HepG2 (cell line): ENCODE measurements at regions not wholly inside any gene's neighbourhood (a gene's known extent, or its start where the extent isn't known, plus 50 kb on each side); places are given as distances from the start of the nearest gene placed in this dataset.

Experiments
- ATAC-seq: fragments of 200-7000 bp; cut with Tn5 transposase; 3 replicates; pipeline ENCODE4 v1.9.1; 2020; ENCODE audit warnings: mild to moderate bottlenecking, moderate library complexity
- BruUV-seq: library from RNA; stranded (reverse); fragments of 400-500 nt; replicated peaks from 2 replicates; lab custom pipeline; 2021; lab: Mats Ljungman, UMichigan
- CTCF ChIA-PET: fragments of 300-600 bp; formaldehyde crosslinking; extraction: SDS; loops from one replicate; lab custom pipeline; 2021; ENCODE audit warnings: low total read pairs, inconsistent platforms, low intra/inter-chr PET ratio; lab: Yijun Ruan, JAX
- POLR2A ChIA-PET: fragments of 350-600 bp; sonication (Branson Sonifier 250); formaldehyde crosslinking; loops from one replicate; lab custom pipeline; 2020; ENCODE audit warnings: antibody characterized with exemption, inconsistent platforms; lab: Yijun Ruan, JAX
- DNase-seq: peaks from one replicate; pipeline ENCODE4 v3.0.0-alpha.2; 2015; ENCODE audit warnings: low spot score
- FAIRE-seq: peaks from 3 replicates; lab custom pipeline; 2011; peaks lifted over from hg19 to GRCh38; lab: Jason Lieb, UNC
- H2AFZ ChIP-seq: one replicate; pipeline ENCODE4 v1.6.1; 2011; ENCODE audit warnings: low read length, inconsistent platforms
- H3K27ac ChIP-seq: fragments of 300-600 bp; 3 replicates; pipeline ENCODE4 v1.8.0; 2011; ENCODE audit warnings: mixed run types, mild to moderate bottlenecking, mixed read lengths, low read length, inconsistent platforms; ENCODE audit not compliant: insufficient read depth; ENCODE audit errors: extremely low read length
- H3K27me3 ChIP-seq, 2 experiments: fragments of 200-600 bp in 1 of 2; 2 replicates in 1 of 2; 3 replicates in 1 of 2; pipeline versions ENCODE4 v1.6.0 to v1.8.0; 2011; ENCODE audit warnings: low read length in 2 of 2, mild to moderate bottlenecking in 2 of 2, moderate library complexity in 2 of 2, inconsistent platforms in 1 of 2; ENCODE audit not compliant: insufficient read depth in 2 of 2, control insufficient read depth in 1 of 2
- H3K36me3 ChIP-seq, 2 experiments: fragments of 200-600 bp in 1 of 2; replicated peaks in 1 of 2; 2 replicates in 1 of 2; 3 replicates in 1 of 2; pipeline versions ENCODE4 v1.5.1 to v1.8.0; 2011; ENCODE audit warnings: low read length in 2 of 2, inconsistent platforms in 1 of 2; ENCODE audit not compliant: insufficient read depth in 2 of 2, control insufficient read depth in 1 of 2
- H3K4me1 ChIP-seq: 2 replicates; pipeline ENCODE4 v1.5.1; 2012; ENCODE audit warnings: low read length, inconsistent platforms; ENCODE audit not compliant: insufficient read depth
- H3K4me2 ChIP-seq: 2 replicates; pipeline ENCODE4 v1.6.0; 2011; ENCODE audit warnings: low read depth, low read length, inconsistent platforms
- H3K4me3 ChIP-seq, 3 experiments: fragments of 200-600 bp in 1 of 3; sonication (generic), shearing (Covaris generic) in 1 of 3; replicated peaks in 1 of 3; 2 replicates each; pipeline ENCODE4 v1.5.1; 2011 to 2016; ENCODE audit warnings: low read length in 3 of 3, inconsistent platforms in 2 of 3, low read depth in 2 of 3, mild to moderate bottlenecking in 2 of 3, control low read depth in 1 of 3, mixed read lengths in 1 of 3; ENCODE audit not compliant: insufficient read depth in 1 of 3
- H3K79me2 ChIP-seq: one replicate; pipeline ENCODE4 v1.6.1; 2011; ENCODE audit warnings: low read length, inconsistent platforms; ENCODE audit not compliant: insufficient read depth
- H3K9ac ChIP-seq: 2 replicates; pipeline ENCODE4 v1.6.0; 2011; ENCODE audit warnings: mild to moderate bottlenecking, low read depth, low read length, inconsistent platforms; ENCODE audit not compliant: insufficient read depth
- H3K9me3 ChIP-seq: 2 replicates; pipeline ENCODE4 v1.5.1; 2012; ENCODE audit warnings: mild to moderate bottlenecking, low read length
- H4K20me1 ChIP-seq: 2 replicates; pipeline ENCODE4 v1.6.0; 2011; ENCODE audit warnings: inconsistent platforms, mild to moderate bottlenecking, low read length, moderate library complexity; ENCODE audit not compliant: insufficient read depth
- ARID5B ChIP-seq: IDR thresholded peaks from 2 replicates; pipeline ENCODE4 v1.4.0; 2020; ENCODE audit warnings: mild to moderate bottlenecking, missing genetic modification reagents
- FUBP1 ChIP-seq: sonication (generic); formaldehyde crosslinking; IDR thresholded peaks from 2 replicates; pipeline ENCODE4 v1.5.1; 2020; ENCODE audit warnings: missing genetic modification reagents, mild to moderate bottlenecking, borderline replicate concordance
- HMG20A ChIP-seq: IDR thresholded peaks from 2 replicates; pipeline ENCODE4 v1.6.1; 2016; ENCODE audit warnings: borderline replicate concordance
- IRX3 ChIP-seq: sonication (generic); formaldehyde crosslinking; IDR thresholded peaks from 2 replicates; pipeline ENCODE4 v1.8.1; 2023; ENCODE audit warnings: mild to moderate bottlenecking, low read depth, missing genetic modification reagents, borderline replicate concordance
- KAT7 ChIP-seq: IDR thresholded peaks from 2 replicates; pipeline ENCODE4 v1.6.1; 2018; ENCODE audit warnings: borderline replicate concordance, missing compliant biosample characterization
- NFYB ChIP-seq: sonication (generic); formaldehyde crosslinking; IDR thresholded peaks from 2 replicates; pipeline ENCODE4 v1.4.0; 2020; ENCODE audit warnings: missing genetic modification reagents
- RXRB ChIP-seq: IDR thresholded peaks from 2 replicates; pipeline ENCODE4 v1.6.1; 2016; ENCODE audit warnings: borderline replicate concordance, missing genetic modification reagents, missing compliant biosample characterization
- SALL2 ChIP-seq: sonication (generic); formaldehyde crosslinking; IDR thresholded peaks from 2 replicates; pipeline ENCODE4 v1.8.1; 2023; ENCODE audit warnings: mild to moderate bottlenecking, missing genetic modification reagents, inconsistent platforms
- TBP ChIP-seq: sonication (generic); formaldehyde crosslinking; IDR thresholded peaks from 2 replicates; pipeline ENCODE4 v1.5.0; 2020; ENCODE audit warnings: missing genetic modification reagents
- ZMAT3 ChIP-seq: sonication (generic); formaldehyde crosslinking; conservative IDR thresholded peaks from 2 replicates; pipeline ENCODE4 v1.7.0; 2021; ENCODE audit warnings: missing genetic modification reagents
- ZNF138 ChIP-seq: sonication (generic); formaldehyde crosslinking; IDR thresholded peaks from 2 replicates; pipeline ENCODE4 v1.5.0; 2020; ENCODE audit warnings: mild to moderate bottlenecking, low read depth, missing genetic modification reagents
- ZNF18 ChIP-seq: sonication (generic); formaldehyde crosslinking; IDR thresholded peaks from 2 replicates; pipeline ENCODE4 v1.8.0; 2022; ENCODE audit warnings: mild to moderate bottlenecking, missing genetic modification reagents; ENCODE audit not compliant: insufficient replicate concordance
- ZNF451 ChIP-seq: sonication (generic); formaldehyde crosslinking; IDR thresholded peaks from 2 replicates; pipeline ENCODE4 v1.5.0; 2020; ENCODE audit warnings: mild to moderate bottlenecking, missing genetic modification reagents
- ZNF574 ChIP-seq: sonication (generic); formaldehyde crosslinking; IDR thresholded peaks from 2 replicates; pipeline ENCODE4 v1.4.0; 2020; ENCODE audit warnings: missing genetic modification reagents
- WGBS: methylation state at CpG from one replicate; pipeline ENCODE4 v1.1.6; 2017; ENCODE audit warnings: low lambda C conversion rate; 5-methylcytosine and 5-hydroxymethylcytosine counted together
- in situ Hi-C: cut with HindIII; loops from 2 replicates; pipeline ENCODE4 v1.10.0; 2017; ENCODE audit warnings: low pct_unique_long_range_greater_than_20kb; ENCODE audit not compliant: extremely low pct_ligation_motif_present
- intact Hi-C: fragments of 100-400 bp; cut with micrococcal nuclease; formaldehyde crosslinking; loops from one replicate; pipeline ENCODE4 v1.10.0; 2022; ENCODE audit not compliant: unreplicated experiment

- TF ChIP-seq ARID5B (CRISPR knock-in tag) (no peak), RXRB (CRISPR knock-in tag) (no peak), NFYB (no peak), KAT7 (CRISPR knock-in tag) (no peak), TBP (CRISPR knock-in tag) (no peak), ZNF18 (CRISPR knock-in tag) (no peak)
Measured at GRCh38 chr3:74537164-74537563, 77.3 kb downstream of the CNTN3 start (continued).

GRCh38 chr3:74535281-74535680, 79.2 kb downstream of the CNTN3 start:
- DNase-seq (no peak), ATAC-seq (no peak), FAIRE-seq (no peak)
- no peaks in the 10 kb centered on the region for H3K27me3 ChIP-seq
- no peak overlapping the region for H3K4me3 ChIP-seq
- H4K20me1 ChIP-seq: no peaks in the 10 kb centered on the region
- no peak overlapping the region for H2AFZ ChIP-seq
- intact Hi-C loops (no loop called here), in situ Hi-C loops (no loop called here)
- no peaks in the 10 kb centered on the region for H3K36me3 ChIP-seq
- ChIA-PET POLR2A (no interaction called here), CTCF (no interaction called here)
- no peak overlapping the region for H3K27ac ChIP-seq
- WGBS: 4% methylated on average over 3 of the region's 3 CpGs
- H3K4me1 ChIP-seq: no peaks in the 10 kb centered on the region
- BruUV-seq: no TSS peak
- no peak overlapping the region for H3K9ac ChIP-seq
- no peaks in the 10 kb centered on the region for H3K79me2 ChIP-seq
- no peaks in the 10 kb centered on the region for H3K9me3 ChIP-seq
- no peak overlapping the region for H3K4me2 ChIP-seq
- no peak for TF ChIP-seq FUBP1 (CRISPR knock-in tag)
- no peak for TF ChIP-seq IRX3
- no peak for TF ChIP-seq ZNF574
- TF ChIP-seq ZMAT3: no peak
- TF ChIP-seq ZNF451: no peak
- no peak for TF ChIP-seq ZNF138
- TF ChIP-seq SALL2 (CRISPR knock-in tag): no peak
- no peak for TF ChIP-seq HMG20A (CRISPR knock-in tag)
